K562 (cell line): ENCODE measurements at regions not wholly inside any gene's neighbourhood (a gene's known extent, or its start where the extent isn't known, plus 50 kb on each side); places are given as distances from the start of the nearest gene placed in this dataset.

Experiments
- ATAC-seq: fragments of 200-7000 bp; cut with Tn5 transposase; 3 replicates; pipeline ENCODE4 v1.9.1; 2020; ENCODE audit warnings: moderate library complexity
- BruUV-seq: library from RNA; stranded (reverse); fragments of 400-500 nt; replicated peaks from 2 replicates; lab custom pipeline; 2021; lab: Mats Ljungman, UMichigan
- CTCF ChIA-PET: fragments of 300-600 bp; formaldehyde crosslinking; extraction: SDS; loops from one replicate; lab custom pipeline; 2021; ENCODE audit warnings: low intra/inter-chr PET ratio; lab: Yijun Ruan, JAX
- POLR2A ChIA-PET: fragments of 300-600, 350-650 bp; sonication (Branson Sonifier 250); formaldehyde crosslinking; extraction: SDS; loops from one replicate; lab custom pipeline; 2021; ENCODE audit warnings: antibody characterized with exemption, inconsistent platforms; lab: Yijun Ruan, JAX
- DNase-seq, 4 experiments: peaks; one replicate each; pipeline versions ENCODE4 v3.0.0 to v3.0.0-alpha.2; 2011 to 2018; ENCODE audit warnings: low spot score in 3 of 4, mixed read lengths in 3 of 4; ENCODE audit errors: extremely low read depth in 1 of 4
- FAIRE-seq: peaks from 2 replicates; lab custom pipeline; 2011; peaks lifted over from hg19 to GRCh38; lab: Jason Lieb, UNC
- H2AFZ ChIP-seq: 2 replicates; pipeline ENCODE4 v1.6.0; 2011; ENCODE audit warnings: low read depth, low read length, control low read depth, inconsistent platforms
- H3K27ac ChIP-seq: fragments of 200-600 bp; 3 replicates; pipeline ENCODE4 v1.8.0; 2011; ENCODE audit warnings: low read depth, mild to moderate bottlenecking, control low read depth, inconsistent platforms, low read length, moderate library complexity, mixed read lengths; ENCODE audit errors: extremely low read depth
- H3K27me3 ChIP-seq, 2 experiments: fragments of 300-600 bp in 1 of 2; 2 replicates in 1 of 2; 3 replicates in 1 of 2; pipeline versions ENCODE4 v1.6.0 to v1.8.0; 2011; ENCODE audit warnings: inconsistent platforms in 2 of 2, low read length in 2 of 2, mild to moderate bottlenecking in 1 of 2, mixed read lengths in 1 of 2, moderate library complexity in 1 of 2; ENCODE audit not compliant: control insufficient read depth in 2 of 2, insufficient read depth in 2 of 2
- H3K36me3 ChIP-seq: fragments of 300-600 bp; 3 replicates; pipeline ENCODE4 v1.8.0; 2011; ENCODE audit warnings: mild to moderate bottlenecking, low read length, inconsistent platforms; ENCODE audit not compliant: control insufficient read depth, insufficient read depth
- H3K4me1 ChIP-seq, 2 experiments: fragments of 200-600 bp in 1 of 2; replicated peaks in 1 of 2; 2 replicates in 1 of 2; 3 replicates in 1 of 2; pipeline versions ENCODE4 v1.5.1 to v1.8.0; 2011; ENCODE audit warnings: inconsistent platforms in 2 of 2, low read length in 2 of 2, mild to moderate bottlenecking in 1 of 2, mixed read lengths in 1 of 2, moderate library complexity in 1 of 2; ENCODE audit not compliant: control insufficient read depth in 2 of 2, insufficient read depth in 2 of 2
- H3K4me2 ChIP-seq: 2 replicates; pipeline ENCODE4 v1.6.1; 2011; ENCODE audit warnings: low read length, control low read depth, inconsistent platforms, mixed read lengths; ENCODE audit not compliant: insufficient read depth
- H3K4me3 ChIP-seq: fragments of 200-600 bp; sonication (generic), shearing (Covaris generic); 2 replicates; pipeline ENCODE4 v1.5.1; 2016; ENCODE audit warnings: control low read depth, inconsistent platforms
- H3K79me2 ChIP-seq: fragments of 200-600 bp; 3 replicates; pipeline ENCODE4 v1.8.0; 2011; ENCODE audit warnings: low read length, inconsistent platforms; ENCODE audit not compliant: control insufficient read depth, insufficient read depth
- H3K9ac ChIP-seq, 2 experiments: 2 replicates each; pipeline versions ENCODE4 v1.6.0 to v1.6.1; 2011; ENCODE audit warnings: low read depth in 2 of 2, low read length in 2 of 2, control low read depth in 1 of 2, inconsistent platforms in 1 of 2, mild to moderate bottlenecking in 1 of 2, mixed read lengths in 1 of 2; ENCODE audit not compliant: insufficient read depth in 1 of 2
- H3K9me1 ChIP-seq: one replicate; pipeline ENCODE4 v1.6.0; 2011; ENCODE audit warnings: inconsistent platforms, mild to moderate bottlenecking, low read length, moderate library complexity; ENCODE audit not compliant: control insufficient read depth, insufficient read depth
- H3K9me3 ChIP-seq: replicated peaks from 2 replicates; pipeline ENCODE4 v1.5.1; 2011; ENCODE audit warnings: low read depth, low read length, inconsistent platforms; ENCODE audit not compliant: control insufficient read depth, insufficient read depth
- H4K20me1 ChIP-seq: replicated peaks from 2 replicates; pipeline ENCODE4 v1.6.1; 2011; ENCODE audit warnings: low read length, inconsistent platforms, mixed read lengths; ENCODE audit not compliant: control insufficient read depth, insufficient read depth
- ATF1 ChIP-seq, 2 experiments: fragments of 450-650 bp in 1 of 2; IDR thresholded peaks; 2 replicates each; pipeline ENCODE4 v1.6.1; 2016; ENCODE audit warnings: missing compliant biosample characterization in 1 of 2, missing genetic modification characterization in 1 of 2
- BHLHE40 ChIP-seq: IDR thresholded peaks from 2 replicates; pipeline ENCODE4 v1.6.1; 2011; ENCODE audit warnings: low read length, improper control_type of control experiment
- C11orf30 ChIP-seq: fragments of 450-650 bp; IDR thresholded peaks from 2 replicates; pipeline ENCODE4 v1.6.1; 2016; ENCODE audit warnings: low read depth, mild to moderate bottlenecking
- FOXM1 ChIP-seq, 2 experiments: fragments of 450-650 bp in 1 of 2; sonication (generic) in 1 of 2; formaldehyde crosslinking in 1 of 2; IDR thresholded peaks; 2 replicates each; pipeline versions ENCODE4 v1.6.1 to v1.9.0; 2017 to 2022; ENCODE audit warnings: low read depth in 2 of 2, mild to moderate bottlenecking in 2 of 2, missing genetic modification reagents in 1 of 2, moderate library complexity in 1 of 2
- MYNN ChIP-seq, 2 experiments: sonication (generic); formaldehyde crosslinking in 1 of 2; IDR thresholded peaks; 2 replicates each; pipeline versions ENCODE4 v1.5.0 to v1.6.1; 2016 to 2020; ENCODE audit warnings: antibody characterized with exemption in 1 of 2, missing genetic modification reagents in 1 of 2
- NFIC ChIP-seq: fragments of 450-650 bp; IDR thresholded peaks from 2 replicates; pipeline ENCODE4 v1.6.1; 2017; ENCODE audit warnings: mild to moderate bottlenecking, inconsistent platforms
- PHF21A ChIP-seq: fragments of 450-650 bp; IDR thresholded peaks from 2 replicates; pipeline ENCODE4 v1.6.1; 2017; ENCODE audit warnings: low read depth, borderline replicate concordance
- POU5F1 ChIP-seq: fragments of 150-350 bp; IDR thresholded peaks from 2 replicates; pipeline ENCODE4 v1.6.1; 2014; ENCODE audit warnings: borderline replicate concordance, low read length, low read depth, mild to moderate bottlenecking; ENCODE audit not compliant: partially characterized antibody
- SOX6 ChIP-seq: fragments of 450-650 bp; IDR thresholded peaks from 2 replicates; pipeline ENCODE4 v1.6.1; 2014; ENCODE audit warnings: mild to moderate bottlenecking
- STAT5B ChIP-seq: fragments of 250-450 bp; sonication (Bioruptor Pico); IDR thresholded peaks from 2 replicates; pipeline ENCODE4 v1.8.0; 2021; ENCODE audit warnings: mild to moderate bottlenecking, inconsistent platforms
- ZFP36 ChIP-seq: fragments of 150-350 bp; IDR thresholded peaks from 2 replicates; pipeline ENCODE4 v1.6.1; 2018; ENCODE audit warnings: low read length, low read depth; ENCODE audit not compliant: partially characterized antibody
- ZNF316 ChIP-seq: fragments of 450-650 bp; IDR thresholded peaks from 2 replicates; pipeline ENCODE4 v1.6.1; 2016
- WGBS: fragments of 100-300 bp; shearing (Covaris generic); methylation state at CpG from one replicate; pipeline ENCODE4 v1.1.6; 2016; ENCODE audit warnings: low coverage, mixed read lengths; ENCODE audit not compliant: insufficient coverage; ENCODE audit errors: missing lambda C conversion rate; 5-methylcytosine and 5-hydroxymethylcytosine counted together
- in situ Hi-C: fragments of 300-500 bp; cut with MboI; formaldehyde crosslinking; loops from 4 replicates; pipeline ENCODE4 v1.15.0; 2018; ENCODE audit warnings: inconsistent platforms, mixed read lengths
- intact Hi-C: fragments of 100-400 bp; cut with micrococcal nuclease; formaldehyde crosslinking; loops from 2 replicates; pipeline ENCODE4 v1.14.2; 2022
- TF ChIP-seq, protein P1 (sequence below): sonication (generic); formaldehyde crosslinking; IDR thresholded peaks from 2 replicates; pipeline ENCODE4 v1.8.0; 2022; ENCODE audit warnings: mild to moderate bottlenecking, missing genetic modification reagents

- H4K20me1 ChIP-seq = no peaks in the 10 kb centered on the region
- CTCF ChIA-PET = no interaction called here
These were observed 471.1 kb downstream of the TBC1D22A start for GRCh38 chr22:47233316-47234243.

DNA sequence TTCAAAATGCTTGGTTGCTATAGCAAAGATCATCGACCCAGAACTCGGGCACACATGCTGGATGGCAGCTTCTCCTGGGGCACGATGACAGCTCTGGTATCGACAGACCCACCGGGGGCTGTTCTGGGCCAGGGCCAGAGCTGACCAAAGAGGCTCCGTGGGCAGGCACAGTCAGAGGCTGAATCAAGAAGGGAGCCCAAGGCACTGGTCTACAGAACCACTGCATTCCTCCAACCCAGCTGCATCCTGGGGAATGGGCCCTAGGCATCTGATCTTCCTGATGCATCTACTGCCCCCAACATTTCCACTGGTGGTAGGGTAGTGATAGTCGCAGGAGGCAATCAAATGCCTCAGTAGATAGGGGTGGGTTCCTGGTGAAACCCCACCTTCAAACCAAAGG lies 470.3 kb downstream of the TBC1D22A start:
- DNase-seq (no peak), ATAC-seq (no peak), FAIRE-seq (no peak)
- no TSS peak for BruUV-seq
- H2AFZ ChIP-seq = no peak overlapping the region
- no peaks in the 10 kb centered on the region for H3K36me3 ChIP-seq
- no peaks in the 10 kb centered on the region; a peak in 1 of 5 replicates for H3K27me3 ChIP-seq
- in situ Hi-C loops (no loop called here), intact Hi-C loops (no loop called here)
- WGBS = 0% methylated on average over 7 of the region's 7 CpGs
- no peaks in the 10 kb centered on the region for H4K20me1 ChIP-seq
- CTCF ChIA-PET = no interaction called here
- H3K27ac ChIP-seq = no peak overlapping the region
- H3K79me2 ChIP-seq = no peaks in the 10 kb centered on the region
- H3K9me3 ChIP-seq = no peaks in the 10 kb centered on the region
- no peak overlapping the region for H3K4me3 ChIP-seq
- no peaks in the 10 kb centered on the region for H3K4me1 ChIP-seq
- H3K9ac ChIP-seq = no peak overlapping the region
- POLR2A ChIA-PET = no interaction called here
- H3K4me2 ChIP-seq = no peak overlapping the region
- no peaks in the 10 kb centered on the region for H3K9me1 ChIP-seq
- TF ChIP-seq FOXM1 (IDR thresholded peaks at IDR 0.05; ENCODE audit: low read depth) (no peak), FOXM1 (CRISPR knock-in tag; IDR thresholded peaks at IDR 0.05; ENCODE audit: low read depth) (no peak), BHLHE40 (no peak), MYNN (IDR thresholded peaks at IDR 0.05) (no peak), MYNN (CRISPR knock-in tag; IDR thresholded peaks at IDR 0.05) (no peak), ZFP36 (no peak), POU5F1 (no peak), ATF1 (CRISPR knock-in tag; IDR thresholded peaks at IDR 0.05) (no peak), ATF1 (tag; IDR thresholded peaks at IDR 0.05) (no peak)
- TF ChIP-seq, protein P1, sequence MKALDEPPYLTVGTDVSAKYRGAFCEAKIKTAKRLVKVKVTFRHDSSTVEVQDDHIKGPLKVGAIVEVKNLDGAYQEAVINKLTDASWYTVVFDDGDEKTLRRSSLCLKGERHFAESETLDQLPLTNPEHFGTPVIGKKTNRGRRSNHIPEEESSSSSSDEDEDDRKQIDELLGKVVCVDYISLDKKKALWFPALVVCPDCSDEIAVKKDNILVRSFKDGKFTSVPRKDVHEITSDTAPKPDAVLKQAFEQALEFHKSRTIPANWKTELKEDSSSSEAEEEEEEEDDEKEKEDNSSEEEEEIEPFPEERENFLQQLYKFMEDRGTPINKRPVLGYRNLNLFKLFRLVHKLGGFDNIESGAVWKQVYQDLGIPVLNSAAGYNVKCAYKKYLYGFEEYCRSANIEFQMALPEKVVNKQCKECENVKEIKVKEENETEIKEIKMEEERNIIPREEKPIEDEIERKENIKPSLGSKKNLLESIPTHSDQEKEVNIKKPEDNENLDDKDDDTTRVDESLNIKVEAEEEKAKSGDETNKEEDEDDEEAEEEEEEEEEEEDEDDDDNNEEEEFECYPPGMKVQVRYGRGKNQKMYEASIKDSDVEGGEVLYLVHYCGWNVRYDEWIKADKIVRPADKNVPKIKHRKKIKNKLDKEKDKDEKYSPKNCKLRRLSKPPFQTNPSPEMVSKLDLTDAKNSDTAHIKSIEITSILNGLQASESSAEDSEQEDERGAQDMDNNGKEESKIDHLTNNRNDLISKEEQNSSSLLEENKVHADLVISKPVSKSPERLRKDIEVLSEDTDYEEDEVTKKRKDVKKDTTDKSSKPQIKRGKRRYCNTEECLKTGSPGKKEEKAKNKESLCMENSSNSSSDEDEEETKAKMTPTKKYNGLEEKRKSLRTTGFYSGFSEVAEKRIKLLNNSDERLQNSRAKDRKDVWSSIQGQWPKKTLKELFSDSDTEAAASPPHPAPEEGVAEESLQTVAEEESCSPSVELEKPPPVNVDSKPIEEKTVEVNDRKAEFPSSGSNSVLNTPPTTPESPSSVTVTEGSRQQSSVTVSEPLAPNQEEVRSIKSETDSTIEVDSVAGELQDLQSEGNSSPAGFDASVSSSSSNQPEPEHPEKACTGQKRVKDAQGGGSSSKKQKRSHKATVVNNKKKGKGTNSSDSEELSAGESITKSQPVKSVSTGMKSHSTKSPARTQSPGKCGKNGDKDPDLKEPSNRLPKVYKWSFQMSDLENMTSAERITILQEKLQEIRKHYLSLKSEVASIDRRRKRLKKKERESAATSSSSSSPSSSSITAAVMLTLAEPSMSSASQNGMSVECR (CRISPR knock-in tag) = no peak

More at GRCh38 chr22:47233316-47234243, 471.1 kb downstream of the TBC1D22A start:
- no peaks in the 10 kb centered on the region; a peak in 1 of 5 replicates for H3K27me3 ChIP-seq
- no peak overlapping the region for H3K9ac ChIP-seq
- H3K79me2 ChIP-seq = no peaks in the 10 kb centered on the region
- H3K9me1 ChIP-seq = no peaks in the 10 kb centered on the region
- intact Hi-C loops = no loop called here
- no peak overlapping the region for H3K27ac ChIP-seq
- TF ChIP-seq POU5F1 (no peak), PHF21A (no peak), SOX6 (no peak), ZNF316 (peak; percentile 57), NFIC (no peak), C11orf30 (peak; percentile 9; the same call in 1 of the 2 replicates), STAT5B (CRISPR knock-in tag) (no peak)
- in situ Hi-C loops = no loop called here
- no peaks in the 10 kb centered on the region for H3K9me3 ChIP-seq
- H3K4me3 ChIP-seq = no peak overlapping the region
- POLR2A ChIA-PET = no interaction called here
- no peak overlapping the region for H2AFZ ChIP-seq
- ATAC-seq (no peak), FAIRE-seq (no peak), DNase-seq (no peak)
- no peaks in the 10 kb centered on the region for H3K4me1 ChIP-seq
- no peaks in the 10 kb centered on the region for H3K36me3 ChIP-seq
- WGBS = 3% methylated on average over 8 of the region's 9 CpGs
- no peak overlapping the region for H3K4me2 ChIP-seq
- BruUV-seq = no TSS peak
